ENCODE measurements at regions not wholly inside any gene's neighbourhood (a gene's known extent, or its start where the extent isn't known, plus 50 kb on each side); places are given as distances from the start of the nearest gene placed in this dataset.

GRCh38 chr21:15415541-15416261, 314.1 kb upstream of the USP25 start (continued):
- TF ChIP-seq ELK1 (CRISPR knock-in tag; IDR thresholded peaks at IDR 0.05) (no peak), COPS2 (conservative IDR thresholded peaks at IDR 0.05) (no peak)

GRCh38 chr21:15421441-15421881, 308.3 kb upstream of the USP25 start:
- H3K27ac ChIP-seq (ENCODE audit: extremely low read depth, low read depth, low read length): no peak overlapping the region
- no peak overlapping the region for H3K4me3 ChIP-seq
- ATAC-seq (no peak), FAIRE-seq (no peak), DNase-seq (ENCODE audit: extremely low read depth in 1 of 4, low spot score in 3 of 4) (no peak)
- CTCF ChIA-PET (ENCODE audit: low intra/inter-chr PET ratio): no interaction called here
- TF ChIP-seq SP2 (IDR thresholded peaks at IDR 0.05; ENCODE audit: extremely low read depth, low read depth, low read length, poor library complexity, severe bottlenecking) (no peak), MAFK (IDR thresholded peaks at IDR 0.05; ENCODE audit: low read length) (no peak), ZNF445 (CRISPR knock-in tag; IDR thresholded peaks at IDR 0.05; ENCODE audit: low read depth) (no peak), NELFE (IDR thresholded peaks at IDR 0.05; ENCODE audit: insufficient read depth, insufficient read length) (no peak), KLF16 (IDR thresholded peaks at IDR 0.05) (no peak), ARID4B (CRISPR knock-in tag; IDR thresholded peaks at IDR 0.05) (no peak), L3MBTL2 (IDR thresholded peaks at IDR 0.05) (no peak), ZNF696 (CRISPR knock-in tag; conservative IDR thresholded peaks at IDR 0.05) (no peak), SRSF1 (IDR thresholded peaks at IDR 0.05; ENCODE audit: low read depth, low read length) (no peak), ZNF316 (IDR thresholded peaks at IDR 0.05) (no peak), XRCC4 (IDR thresholded peaks at IDR 0.05; ENCODE audit: extremely low read depth, insufficient read depth, insufficient read length) (no peak), SRF (CRISPR knock-in tag; IDR thresholded peaks at IDR 0.05) (no peak)
- no peaks in the 10 kb centered on the region for H3K9me1 ChIP-seq (ENCODE audit: control insufficient read depth, insufficient read depth, low read length)
- no peaks in the 10 kb centered on the region for H3K36me3 ChIP-seq (ENCODE audit: control insufficient read depth, insufficient read depth, low read length)
- H3K4me1 ChIP-seq (replicated peaks in 1 of 2; ENCODE audit: control insufficient read depth in 2 of 2, insufficient read depth in 2 of 2, low read length in 2 of 2): no peaks in the 10 kb centered on the region; a peak in 1 of 5 replicates
- peaks cover 0 to 4% of the 10 kb centered on the region in 2 experiments; a peak in 1 of 5 replicates for H3K27me3 ChIP-seq (ENCODE audit: control insufficient read depth in 2 of 2, insufficient read depth in 2 of 2, low read length in 2 of 2)
- H4K20me1 ChIP-seq (replicated peaks; ENCODE audit: control insufficient read depth, insufficient read depth, low read length): no peaks in the 10 kb centered on the region
- intact Hi-C loops (cut with micrococcal nuclease) (no loop called here), in situ Hi-C loops (cut with MboI) (no loop called here)
- no peaks in the 10 kb centered on the region for H3K9me3 ChIP-seq (replicated peaks; ENCODE audit: control insufficient read depth, insufficient read depth, low read depth, low read length)
- WGBS (ENCODE audit: insufficient coverage, low coverage, missing lambda C conversion rate): 3% methylated on average over 5 of the region's 5 CpGs
- no peak overlapping the region for H3K4me2 ChIP-seq (ENCODE audit: insufficient read depth, low read length)
- POLR2A ChIA-PET: no interaction called here
- no peak overlapping the region for H3K9ac ChIP-seq (ENCODE audit: insufficient read depth in 1 of 2, low read depth in 2 of 2, low read length in 2 of 2)
- no peaks in the 10 kb centered on the region for H3K79me2 ChIP-seq (ENCODE audit: control insufficient read depth, insufficient read depth, low read length)
- no peak overlapping the region for H2AFZ ChIP-seq (ENCODE audit: low read depth, low read length)
- BruUV-seq (replicated peaks): no TSS peak
